Ishikawa (cell line): ENCODE measurements at regions not wholly inside any gene's neighbourhood (a gene's known extent, or its start where the extent isn't known, plus 50 kb on each side); places are given as distances from the start of the nearest gene placed in this dataset.

Experiments
- EGR1 ChIP-seq: IDR thresholded peaks from 2 replicates; pipeline ENCODE4 v1.6.1; 2012
- TF ChIP-seq, protein P1 (sequence below): IDR thresholded peaks from 2 replicates; pipeline ENCODE4 v1.6.1; 2012; ENCODE audit warnings: low read depth, mild to moderate bottlenecking

DNA sequence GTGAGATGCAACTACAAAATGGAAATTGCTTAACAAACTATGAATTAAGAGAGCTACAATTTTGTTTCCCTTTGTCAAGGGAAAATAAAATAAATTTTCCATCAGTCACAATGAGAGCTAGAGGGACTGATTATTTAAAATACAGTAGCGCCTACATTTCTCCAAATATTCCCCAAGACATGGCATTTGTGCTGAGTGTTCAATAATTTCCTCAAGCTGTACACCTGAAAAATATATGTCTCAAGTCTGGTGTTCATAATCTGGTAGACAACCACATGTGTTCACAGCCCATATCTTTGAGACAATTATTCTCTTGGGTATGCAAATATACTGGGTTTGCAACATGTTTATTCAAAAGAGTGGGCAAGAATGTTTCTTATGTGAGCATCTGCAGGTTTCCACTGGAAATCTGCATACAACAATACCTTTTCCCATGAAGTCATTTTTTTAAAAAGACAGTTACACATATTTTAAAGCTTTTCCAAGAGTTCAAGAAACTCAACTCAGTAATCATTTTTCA is 240.1 kb upstream of the VRK2 start:
- no peak for TF ChIP-seq EGR1
- TF ChIP-seq, protein P1, sequence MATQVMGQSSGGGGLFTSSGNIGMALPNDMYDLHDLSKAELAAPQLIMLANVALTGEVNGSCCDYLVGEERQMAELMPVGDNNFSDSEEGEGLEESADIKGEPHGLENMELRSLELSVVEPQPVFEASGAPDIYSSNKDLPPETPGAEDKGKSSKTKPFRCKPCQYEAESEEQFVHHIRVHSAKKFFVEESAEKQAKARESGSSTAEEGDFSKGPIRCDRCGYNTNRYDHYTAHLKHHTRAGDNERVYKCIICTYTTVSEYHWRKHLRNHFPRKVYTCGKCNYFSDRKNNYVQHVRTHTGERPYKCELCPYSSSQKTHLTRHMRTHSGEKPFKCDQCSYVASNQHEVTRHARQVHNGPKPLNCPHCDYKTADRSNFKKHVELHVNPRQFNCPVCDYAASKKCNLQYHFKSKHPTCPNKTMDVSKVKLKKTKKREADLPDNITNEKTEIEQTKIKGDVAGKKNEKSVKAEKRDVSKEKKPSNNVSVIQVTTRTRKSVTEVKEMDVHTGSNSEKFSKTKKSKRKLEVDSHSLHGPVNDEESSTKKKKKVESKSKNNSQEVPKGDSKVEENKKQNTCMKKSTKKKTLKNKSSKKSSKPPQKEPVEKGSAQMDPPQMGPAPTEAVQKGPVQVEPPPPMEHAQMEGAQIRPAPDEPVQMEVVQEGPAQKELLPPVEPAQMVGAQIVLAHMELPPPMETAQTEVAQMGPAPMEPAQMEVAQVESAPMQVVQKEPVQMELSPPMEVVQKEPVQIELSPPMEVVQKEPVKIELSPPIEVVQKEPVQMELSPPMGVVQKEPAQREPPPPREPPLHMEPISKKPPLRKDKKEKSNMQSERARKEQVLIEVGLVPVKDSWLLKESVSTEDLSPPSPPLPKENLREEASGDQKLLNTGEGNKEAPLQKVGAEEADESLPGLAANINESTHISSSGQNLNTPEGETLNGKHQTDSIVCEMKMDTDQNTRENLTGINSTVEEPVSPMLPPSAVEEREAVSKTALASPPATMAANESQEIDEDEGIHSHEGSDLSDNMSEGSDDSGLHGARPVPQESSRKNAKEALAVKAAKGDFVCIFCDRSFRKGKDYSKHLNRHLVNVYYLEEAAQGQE: no peak
